ENCODE measurements at regions not wholly inside any gene's neighbourhood (a gene's known extent, or its start where the extent isn't known, plus 50 kb on each side); places are given as distances from the start of the nearest gene placed in this dataset.

DNA sequence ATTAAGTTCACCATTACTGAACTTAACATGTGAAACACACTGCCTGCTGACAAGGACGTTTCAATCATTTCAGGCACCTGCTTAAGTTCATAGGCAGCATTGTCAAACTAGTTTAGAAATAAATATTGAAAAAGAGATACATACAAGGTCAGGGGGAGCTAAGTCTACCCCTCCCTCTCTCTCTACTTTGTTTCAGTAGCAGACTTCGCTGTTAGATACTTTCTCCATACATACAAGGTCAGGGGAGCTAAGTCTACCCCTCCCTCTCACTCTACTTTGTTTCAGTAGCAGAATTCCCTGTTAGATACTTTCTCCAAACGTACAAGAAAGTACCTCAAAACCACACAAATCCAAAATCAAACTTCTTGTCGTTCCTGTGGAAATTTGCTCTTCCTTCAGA, 387.4 kb upstream of the PDE4D start:
- Histone ChIP-seq H4K20me1 (ENCODE audit: insufficient read depth, low read length, poor library complexity, severe bottlenecking) (no peaks in the 10 kb centered on the region), H3K4me2 (ENCODE audit: low read depth, low read length, poor library complexity, severe bottlenecking) (no peak overlapping the region), H2AFZ (ENCODE audit: low read length) (no peak overlapping the region), H3K36me3 (ENCODE audit: insufficient read depth, low read length) (no peaks in the 10 kb centered on the region), H3K27me3 (ENCODE audit: insufficient read depth, low read length, poor library complexity, severe bottlenecking) (no peaks in the 10 kb centered on the region), H3K79me2 (ENCODE audit: insufficient read depth, low read length) (no peaks in the 10 kb centered on the region), H3K9ac (ENCODE audit: low read depth, low read length, poor library complexity, severe bottlenecking) (no peak overlapping the region), H3K9me2 (replicated peaks; ENCODE audit: low read depth, low read length) (no peaks in the 10 kb centered on the region), H3K9me3 (ENCODE audit: insufficient read depth, low read depth, low read length) (no peaks in the 10 kb centered on the region), H3F3A (ENCODE audit: low read depth) (no peaks in the 10 kb centered on the region), H3K4me3 (ENCODE audit: low read length, poor library complexity, severe bottlenecking) (no peak overlapping the region), H3K4me1 (ENCODE audit: insufficient read depth, low read length, poor library complexity, severe bottlenecking) (peaks cover 5% of the 10 kb centered on the region)
- no peak for TF ChIP-seq EZH2phosphoT487 (IDR thresholded peaks at IDR 0.05; ENCODE audit: borderline replicate concordance)
- TF ChIP-seq, protein P1, sequence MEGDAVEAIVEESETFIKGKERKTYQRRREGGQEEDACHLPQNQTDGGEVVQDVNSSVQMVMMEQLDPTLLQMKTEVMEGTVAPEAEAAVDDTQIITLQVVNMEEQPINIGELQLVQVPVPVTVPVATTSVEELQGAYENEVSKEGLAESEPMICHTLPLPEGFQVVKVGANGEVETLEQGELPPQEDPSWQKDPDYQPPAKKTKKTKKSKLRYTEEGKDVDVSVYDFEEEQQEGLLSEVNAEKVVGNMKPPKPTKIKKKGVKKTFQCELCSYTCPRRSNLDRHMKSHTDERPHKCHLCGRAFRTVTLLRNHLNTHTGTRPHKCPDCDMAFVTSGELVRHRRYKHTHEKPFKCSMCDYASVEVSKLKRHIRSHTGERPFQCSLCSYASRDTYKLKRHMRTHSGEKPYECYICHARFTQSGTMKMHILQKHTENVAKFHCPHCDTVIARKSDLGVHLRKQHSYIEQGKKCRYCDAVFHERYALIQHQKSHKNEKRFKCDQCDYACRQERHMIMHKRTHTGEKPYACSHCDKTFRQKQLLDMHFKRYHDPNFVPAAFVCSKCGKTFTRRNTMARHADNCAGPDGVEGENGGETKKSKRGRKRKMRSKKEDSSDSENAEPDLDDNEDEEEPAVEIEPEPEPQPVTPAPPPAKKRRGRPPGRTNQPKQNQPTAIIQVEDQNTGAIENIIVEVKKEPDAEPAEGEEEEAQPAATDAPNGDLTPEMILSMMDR (conservative IDR thresholded peaks at IDR 0.05; ENCODE audit: low read length) = no peak

- no peaks in the 10 kb centered on the region for H3K9me3 ChIP-seq (ENCODE audit: insufficient read depth, low read depth, low read length)
- peaks cover 5% of the 10 kb centered on the region for H3K4me1 ChIP-seq (ENCODE audit: insufficient read depth, low read length, poor library complexity, severe bottlenecking)
- H3K4me2 ChIP-seq (ENCODE audit: low read depth, low read length, poor library complexity, severe bottlenecking) = peak overlapping the region; percentile 0
- no peaks in the 10 kb centered on the region for H4K20me1 ChIP-seq (ENCODE audit: insufficient read depth, low read length, poor library complexity, severe bottlenecking)
- no peaks in the 10 kb centered on the region for H3K79me2 ChIP-seq (ENCODE audit: insufficient read depth, low read length)
- H2AFZ ChIP-seq (ENCODE audit: low read length) = no peak overlapping the region
- no peaks in the 10 kb centered on the region for H3F3A ChIP-seq (ENCODE audit: low read depth)
- H3K36me3 ChIP-seq (ENCODE audit: insufficient read depth, low read length) = no peaks in the 10 kb centered on the region
- no peaks in the 10 kb centered on the region for H3K9me2 ChIP-seq (replicated peaks; ENCODE audit: low read depth, low read length)
- H3K27me3 ChIP-seq (ENCODE audit: insufficient read depth, low read length, poor library complexity, severe bottlenecking) = no peaks in the 10 kb centered on the region
- no peak overlapping the region for H3K9ac ChIP-seq (ENCODE audit: low read depth, low read length, poor library complexity, severe bottlenecking)
- H3K4me3 ChIP-seq (ENCODE audit: low read length, poor library complexity, severe bottlenecking) = no peak overlapping the region
- TF ChIP-seq, protein P1 (conservative IDR thresholded peaks at IDR 0.05; ENCODE audit: low read length) = no peak
- no peak for TF ChIP-seq EZH2phosphoT487 (IDR thresholded peaks at IDR 0.05; ENCODE audit: borderline replicate concordance)
These were observed 384.4 kb upstream of the PDE4D start for GRCh38 chr5:60277941-60278340.

GRCh38 chr5:60274747-60275146, 381.2 kb upstream of the PDE4D start:
- TF ChIP-seq EZH2phosphoT487 (IDR thresholded peaks at IDR 0.05; ENCODE audit: borderline replicate concordance) = no peak
- TF ChIP-seq, protein P1 (conservative IDR thresholded peaks at IDR 0.05; ENCODE audit: low read length) = no peak
- H3F3A ChIP-seq (ENCODE audit: low read depth) = no peaks in the 10 kb centered on the region
- H3K36me3 ChIP-seq (ENCODE audit: insufficient read depth, low read length) = no peaks in the 10 kb centered on the region

More at GRCh38 chr5:60274747-60275146, 381.2 kb upstream of the PDE4D start:
- peaks cover 11% of the 10 kb centered on the region for H3K4me1 ChIP-seq (ENCODE audit: insufficient read depth, low read length, poor library complexity, severe bottlenecking)
- H4K20me1 ChIP-seq (ENCODE audit: insufficient read depth, low read length, poor library complexity, severe bottlenecking) = no peaks in the 10 kb centered on the region
- no peak overlapping the region for H2AFZ ChIP-seq (ENCODE audit: low read length)
- no peak overlapping the region for H3K9ac ChIP-seq (ENCODE audit: low read depth, low read length, poor library complexity, severe bottlenecking)
- no peaks in the 10 kb centered on the region for H3K9me3 ChIP-seq (ENCODE audit: insufficient read depth, low read depth, low read length)
- H3K79me2 ChIP-seq (ENCODE audit: insufficient read depth, low read length) = no peaks in the 10 kb centered on the region
- H3K27me3 ChIP-seq (ENCODE audit: insufficient read depth, low read length, poor library complexity, severe bottlenecking) = no peaks in the 10 kb centered on the region
- no peak overlapping the region for H3K4me3 ChIP-seq (ENCODE audit: low read length, poor library complexity, severe bottlenecking)
- no peak overlapping the region for H3K4me2 ChIP-seq (ENCODE audit: low read depth, low read length, poor library complexity, severe bottlenecking)
- no peaks in the 10 kb centered on the region for H3K9me2 ChIP-seq (replicated peaks; ENCODE audit: low read depth, low read length)

All from Loucy (cell line).